ENCODE measurements at regions not wholly inside any gene's neighbourhood (a gene's known extent, or its start where the extent isn't known, plus 50 kb on each side); places are given as distances from the start of the nearest gene placed in this dataset.

DNA sequence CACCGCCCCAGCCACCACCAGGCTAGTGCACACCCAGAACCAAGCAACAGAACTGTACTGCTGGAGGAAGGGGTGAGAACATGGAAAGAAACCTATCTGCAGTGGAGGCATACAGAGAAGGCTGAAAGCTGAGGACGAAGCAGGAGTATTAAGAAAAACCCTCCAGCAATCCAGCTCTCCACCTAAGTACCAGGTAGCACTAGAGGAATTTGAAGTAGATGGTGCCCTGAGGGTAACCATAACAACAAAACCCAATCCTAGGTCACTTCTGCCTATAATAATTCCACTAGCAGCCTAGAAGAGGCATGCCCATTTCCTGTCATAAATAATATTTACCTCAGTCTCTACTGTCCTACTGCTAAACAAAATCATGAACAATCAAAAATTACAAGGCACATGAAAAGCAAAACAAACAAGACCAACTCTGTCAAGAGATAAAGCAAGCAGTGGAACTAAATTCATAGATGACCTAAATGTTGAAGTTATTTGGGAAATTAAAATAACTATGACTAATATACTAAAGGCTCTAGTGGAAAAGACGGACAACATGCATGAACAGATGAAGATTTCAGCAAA is 51.1 kb downstream of the HYCC1 start:
- no peak for ATAC-seq

DNA sequence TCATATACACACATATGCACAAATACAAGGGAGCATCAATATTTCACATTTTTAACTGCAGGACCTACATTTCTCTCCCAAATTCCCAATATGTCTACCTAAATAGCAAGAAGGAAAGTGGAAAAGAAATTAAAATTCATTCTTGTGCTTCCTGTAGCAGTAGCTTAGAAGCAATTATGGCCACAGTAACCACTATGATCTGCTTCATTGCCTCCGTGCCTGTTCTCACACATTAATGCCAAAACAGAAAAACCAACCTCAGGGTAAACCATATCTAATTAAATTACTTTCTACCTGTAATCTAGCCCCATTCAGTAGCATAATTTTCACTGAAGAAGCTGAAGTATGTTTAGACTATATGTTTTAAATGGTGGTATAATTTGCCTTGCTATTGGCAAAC is 55.2 kb downstream of the HYCC1 start:
- no peak for ATAC-seq

DNA sequence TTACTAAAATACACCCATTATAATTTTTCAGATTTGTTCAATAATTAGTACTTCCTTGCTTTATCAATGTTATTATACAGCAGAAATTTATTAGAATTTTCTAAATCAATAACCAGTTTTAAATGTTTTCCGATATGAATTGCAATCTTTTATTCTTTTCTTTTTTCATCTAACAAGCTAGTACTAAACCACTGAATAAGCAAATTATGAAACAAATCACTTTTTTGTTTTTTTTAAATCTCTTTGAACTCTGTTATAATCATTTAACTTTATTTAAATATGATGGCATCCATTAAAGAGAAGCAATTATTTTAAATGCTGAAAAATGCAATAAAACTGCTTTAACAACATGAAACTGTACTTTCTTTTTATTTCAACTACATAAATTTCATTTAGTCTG is 59.7 kb downstream of the HYCC1 start:
- no peak for ATAC-seq

DNA sequence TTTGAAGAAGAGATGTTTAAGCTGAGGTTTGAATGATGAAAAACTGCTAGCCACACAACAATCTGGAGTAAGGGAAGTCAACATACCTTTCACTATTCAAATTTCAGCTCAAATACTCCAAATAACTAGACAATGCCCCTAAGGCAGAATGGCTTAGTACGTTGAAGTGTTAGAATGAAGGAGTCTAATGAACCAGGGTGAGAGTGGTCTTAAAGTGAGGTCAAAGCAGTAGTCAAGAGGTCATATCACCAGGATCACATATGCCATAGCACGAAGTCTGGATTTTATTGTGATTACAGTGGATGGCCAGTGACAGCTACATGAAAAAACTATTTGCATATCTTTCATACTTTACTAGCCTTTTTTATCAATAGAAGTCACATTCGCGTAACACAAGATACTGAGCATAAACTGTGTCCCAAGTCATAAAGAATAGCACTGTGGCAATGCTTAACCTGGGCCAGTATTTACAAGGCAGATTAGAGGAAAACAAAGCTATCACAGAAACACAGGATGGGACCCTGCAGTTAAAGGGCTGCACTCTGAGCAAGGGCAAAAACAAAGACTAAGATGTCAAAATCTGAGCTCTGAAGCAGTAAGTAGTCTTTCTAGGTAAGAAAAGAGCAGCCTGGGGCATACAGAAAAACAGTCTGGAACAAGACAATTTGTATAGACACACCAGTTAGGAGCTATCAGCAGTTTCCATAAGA is 61.5 kb downstream of the HYCC1 start:
- ATAC-seq = no peak

DNA sequence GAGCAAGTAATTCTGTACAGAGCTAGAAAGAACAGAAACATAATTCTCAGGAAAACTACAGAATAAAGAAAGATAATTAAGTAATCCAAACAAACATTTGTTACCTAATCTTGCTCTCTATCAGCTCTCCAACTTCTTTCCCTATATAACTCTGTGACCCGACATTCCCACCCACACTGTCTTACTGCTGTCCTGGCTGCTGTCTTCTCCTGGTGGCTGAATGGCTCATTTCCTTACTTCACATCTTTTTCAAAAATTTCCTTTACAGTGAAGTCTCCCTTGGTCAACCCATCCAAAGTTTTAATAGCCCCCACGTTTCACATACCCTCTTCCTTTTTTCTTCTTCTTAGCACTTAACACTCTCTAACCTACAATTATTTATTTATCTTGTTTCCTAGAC is 64.0 kb downstream of the HYCC1 start:
- ATAC-seq = no peak

DNA sequence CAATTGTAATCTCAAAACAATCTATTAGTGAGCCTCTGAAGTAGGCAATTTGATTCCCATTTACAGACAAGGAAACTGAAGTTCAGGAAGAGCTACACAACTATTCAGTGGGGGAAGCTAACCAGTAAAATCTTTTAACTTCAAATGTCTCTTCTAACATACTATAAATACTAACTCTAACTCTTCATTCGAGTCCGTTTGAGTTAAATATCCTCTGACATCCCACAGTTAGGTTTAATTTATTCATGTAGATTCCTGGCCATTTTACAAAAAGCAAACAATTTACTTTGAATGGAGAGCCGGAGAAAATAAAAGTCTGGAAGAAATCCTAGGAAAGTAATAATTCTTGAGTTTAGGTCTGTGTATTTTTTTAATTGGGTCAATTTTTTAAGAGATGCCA is 64.7 kb downstream of the HYCC1 start:
- no peak for ATAC-seq

DNA sequence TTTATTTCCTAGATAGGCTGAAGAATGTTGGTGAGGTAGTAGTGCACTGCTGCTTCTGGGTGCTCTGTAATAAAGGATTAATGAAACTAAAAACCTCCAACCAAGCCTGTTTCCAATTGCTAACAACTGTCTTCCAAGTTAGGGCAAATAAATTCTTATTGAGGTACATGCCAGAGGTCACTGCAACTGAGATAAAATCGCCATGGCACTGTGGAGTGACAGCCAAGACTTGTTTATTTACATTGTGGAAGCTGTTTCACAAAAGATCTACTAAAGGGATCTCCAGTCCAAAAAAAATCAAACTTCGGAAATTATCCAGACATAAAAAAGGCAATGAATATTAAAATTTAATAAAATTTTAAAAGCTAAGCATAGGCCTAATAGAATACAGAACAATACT is 65.2 kb downstream of the HYCC1 start:
- no peak for ATAC-seq

DNA sequence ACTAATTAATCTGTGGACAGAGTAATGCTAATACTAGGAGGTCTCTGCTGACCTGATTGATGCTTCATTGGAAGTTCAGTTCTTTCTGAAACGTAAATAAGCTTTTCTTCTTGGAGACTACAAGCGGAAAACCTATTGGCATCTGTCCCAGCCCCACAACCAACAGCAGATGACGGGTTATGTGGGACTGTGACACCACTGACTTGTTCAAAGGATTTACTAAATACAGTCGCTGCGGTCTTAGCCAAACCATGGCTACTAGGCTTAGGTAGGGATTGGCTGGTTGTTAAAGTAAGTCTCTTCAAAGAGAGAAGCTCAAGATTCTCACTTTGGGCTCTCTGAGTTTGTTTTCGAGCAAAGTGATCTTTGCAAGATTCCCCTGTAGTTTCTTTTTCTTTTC is 68.3 kb downstream of the HYCC1 start:
- no peak for ATAC-seq

DNA sequence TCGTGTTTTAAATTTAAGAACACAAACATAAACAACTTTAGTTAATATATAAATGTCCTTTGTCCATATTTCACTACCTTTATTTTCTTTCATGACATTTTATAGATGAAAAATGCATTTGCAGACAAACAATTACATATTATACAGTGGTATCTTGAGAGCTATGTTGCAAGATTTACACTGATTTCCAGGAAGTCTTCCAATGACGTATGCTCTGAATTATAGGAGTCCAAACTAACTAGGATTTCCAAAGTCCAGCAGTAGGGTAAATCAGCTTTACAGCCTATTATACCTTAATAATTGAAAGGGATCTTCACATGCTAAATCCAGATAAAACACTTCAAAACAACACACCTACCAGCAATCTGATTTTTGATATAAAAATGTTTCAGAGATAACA is 69.4 kb downstream of the HYCC1 start:
- no peak for ATAC-seq

DNA sequence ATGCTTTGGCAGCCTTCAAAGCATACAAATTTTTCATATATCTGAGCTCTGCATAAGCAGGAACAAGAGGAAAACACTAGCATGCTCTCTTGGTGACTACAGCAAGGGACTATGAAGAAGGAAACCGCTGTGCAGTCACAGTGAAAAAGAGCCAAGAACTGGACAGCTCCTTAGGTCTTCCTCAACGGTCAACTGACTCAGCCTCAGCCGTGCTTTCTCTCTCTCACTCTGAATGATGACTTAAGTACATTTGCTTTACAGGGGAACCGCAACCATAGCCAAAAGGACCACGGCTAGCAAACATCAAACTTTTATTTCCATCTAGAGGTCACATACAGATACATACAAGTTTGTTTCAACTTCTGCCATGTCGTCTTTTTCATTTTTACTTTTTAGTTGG is 69.9 kb downstream of the HYCC1 start:
- no peak for ATAC-seq

DNA sequence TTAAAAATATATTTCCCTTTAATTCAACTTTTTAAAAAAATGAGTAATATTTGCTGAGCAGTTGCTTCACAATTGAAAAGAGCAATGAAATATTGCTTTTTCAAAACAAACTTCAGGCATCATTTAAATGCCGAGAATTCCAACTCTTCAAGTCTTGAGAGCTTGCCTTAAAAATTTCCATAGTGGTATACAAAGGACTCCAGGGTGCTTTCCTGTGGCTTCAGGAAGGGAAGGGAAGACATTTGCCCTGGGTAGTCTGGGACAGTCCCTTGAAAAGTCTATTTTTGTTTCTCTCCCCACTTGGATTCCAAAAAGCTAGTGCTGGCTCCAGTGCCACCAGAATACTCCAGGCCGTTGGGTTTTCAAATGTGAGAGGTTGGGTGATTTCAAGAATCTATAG is 71.7 kb downstream of the HYCC1 start:
- ATAC-seq = no peak

DNA sequence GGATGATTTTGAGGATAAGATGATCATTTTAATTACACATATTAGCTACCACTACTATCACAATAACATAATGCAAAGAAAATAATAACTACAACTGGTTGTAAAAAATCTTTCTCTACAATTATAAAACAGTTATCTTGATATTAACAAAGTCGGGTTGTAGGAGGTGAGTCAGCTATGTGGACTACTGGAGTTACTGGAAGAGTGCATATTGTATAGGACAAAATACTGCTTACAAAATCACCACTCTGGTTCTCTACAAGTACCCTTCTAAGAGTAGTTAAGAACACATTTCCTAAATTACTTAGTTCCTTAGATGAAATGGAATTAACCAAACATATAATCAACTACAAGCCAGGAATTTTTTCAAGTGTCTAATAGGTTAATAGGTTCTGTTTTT is 74.1 kb downstream of the HYCC1 start:
- no peak for ATAC-seq

DNA sequence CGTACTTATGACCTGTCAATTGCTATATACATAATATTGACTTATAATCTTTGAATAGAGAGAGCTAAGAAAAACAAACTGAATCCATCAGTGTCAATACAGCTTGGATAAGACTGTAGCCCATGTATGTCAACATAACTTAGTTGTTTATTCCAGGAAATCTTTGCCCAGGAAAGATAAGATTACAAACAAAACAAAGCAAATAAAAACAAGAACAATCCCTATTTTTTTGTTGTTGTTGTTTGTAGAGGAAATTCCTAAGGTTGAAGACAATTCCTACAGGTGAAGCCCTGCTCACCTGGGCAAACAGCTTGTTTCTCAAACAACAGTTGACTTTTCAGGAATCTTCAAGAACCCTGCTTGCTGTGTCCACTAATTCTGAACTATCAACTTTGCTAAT is 76.0 kb downstream of the HYCC1 start:
- ATAC-seq = no peak

DNA sequence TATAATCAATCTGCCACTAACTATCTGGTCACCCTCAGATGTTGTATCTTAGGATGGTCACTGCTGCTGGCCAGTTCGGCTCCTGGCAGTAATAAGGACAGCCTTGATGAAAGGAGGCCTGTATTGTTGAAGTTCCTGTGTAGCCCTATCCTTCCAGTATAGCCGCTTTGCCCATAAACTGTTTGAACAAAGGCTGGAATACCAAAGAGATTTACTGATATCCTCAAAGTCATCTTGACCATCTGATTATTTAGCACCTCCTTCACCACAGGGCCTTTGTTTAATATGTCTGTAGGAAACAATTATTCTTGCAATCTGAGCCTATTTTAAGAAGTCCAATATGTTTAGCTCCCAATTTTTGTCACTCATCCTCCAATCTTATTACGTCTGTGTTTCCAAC is 77.7 kb downstream of the HYCC1 start:
- ATAC-seq = no peak

DNA sequence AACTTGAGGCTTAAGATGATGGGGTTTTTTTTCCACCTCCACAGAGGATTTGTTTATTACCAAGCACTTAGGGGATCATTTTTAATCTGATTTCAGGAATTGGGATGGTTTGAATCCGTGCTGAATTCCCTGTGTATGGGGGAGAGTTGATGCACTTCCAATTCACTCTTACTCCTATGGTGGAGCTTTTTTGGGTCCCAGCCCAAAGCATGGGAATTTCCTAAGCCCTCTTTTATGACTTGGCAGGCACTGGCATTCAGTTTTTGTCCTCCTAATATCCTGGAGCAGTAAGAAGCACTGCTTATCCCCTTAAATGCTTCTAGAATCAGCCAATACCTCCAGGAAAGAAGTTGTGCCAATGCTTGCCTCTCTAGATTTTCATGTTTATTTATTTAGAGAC is 78.7 kb downstream of the HYCC1 start:
- no peak for ATAC-seq

DNA sequence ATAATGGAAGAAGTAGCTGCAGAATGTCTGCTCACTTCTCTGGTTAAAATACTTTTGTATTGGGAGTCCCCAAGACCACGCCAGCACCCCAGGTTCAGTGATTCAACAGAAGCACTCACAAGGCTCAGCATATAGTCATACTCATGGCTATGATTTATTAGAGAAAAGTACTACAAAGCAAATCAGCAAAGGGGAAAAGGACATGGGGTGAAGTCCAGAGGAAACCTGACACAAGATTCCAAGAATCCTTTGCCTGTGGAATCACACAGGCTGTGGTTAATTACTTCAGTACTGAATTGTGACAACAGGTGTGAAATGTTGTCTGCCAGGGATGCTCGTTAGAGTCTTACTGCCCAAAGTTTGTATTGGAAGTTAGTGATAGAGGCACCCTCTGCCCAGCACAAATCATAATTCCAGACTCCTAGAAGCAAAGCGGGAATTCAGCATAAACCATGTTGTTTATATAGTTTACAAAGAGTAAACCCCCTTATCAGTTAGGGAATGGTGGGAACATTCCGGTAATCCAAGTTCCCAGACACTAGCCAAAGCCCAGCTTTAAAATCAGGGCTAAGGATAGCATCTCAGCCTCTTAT is 79.4 kb downstream of the HYCC1 start:
- ATAC-seq = no peak

DNA sequence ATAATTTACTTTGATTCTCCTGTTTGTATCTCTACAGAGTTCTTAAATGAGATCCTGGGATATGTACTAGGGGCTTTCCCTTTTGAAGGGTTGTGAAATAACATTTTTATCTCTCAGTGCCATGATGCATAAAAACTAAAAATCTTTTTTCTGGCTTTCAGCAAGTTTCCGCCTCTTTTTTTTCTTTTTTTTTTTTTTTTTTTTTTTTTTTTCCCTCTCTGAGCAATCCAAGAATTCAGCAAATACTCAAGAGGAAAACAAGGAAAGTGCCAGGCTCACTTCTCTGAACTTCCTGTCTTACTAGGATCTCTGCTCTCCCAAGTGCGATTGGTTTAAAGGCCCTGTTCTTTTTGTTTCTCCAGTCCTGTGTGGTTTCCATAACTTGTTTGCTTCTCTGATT is 79.9 kb downstream of the HYCC1 start:
- ATAC-seq = no peak

DNA sequence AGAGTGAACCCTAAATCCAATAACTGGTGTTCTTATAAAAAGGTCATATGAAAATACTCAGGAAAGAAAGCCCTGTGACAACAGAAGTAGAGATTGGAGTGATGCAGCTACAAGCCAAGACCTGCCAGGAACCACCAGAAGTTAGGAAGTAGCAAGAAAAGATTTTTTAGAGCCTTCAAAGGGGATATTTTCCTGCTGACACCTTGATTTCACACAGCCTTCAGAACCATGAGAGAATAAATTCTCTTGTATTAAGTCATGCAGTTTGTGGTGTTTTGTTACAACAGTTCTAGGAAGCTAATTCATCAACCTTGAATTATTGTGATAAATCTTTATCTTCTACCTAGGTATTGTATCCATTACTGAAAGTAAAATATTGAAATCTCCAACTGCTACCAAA is 81.0 kb downstream of the HYCC1 start:
- no peak for ATAC-seq

DNA sequence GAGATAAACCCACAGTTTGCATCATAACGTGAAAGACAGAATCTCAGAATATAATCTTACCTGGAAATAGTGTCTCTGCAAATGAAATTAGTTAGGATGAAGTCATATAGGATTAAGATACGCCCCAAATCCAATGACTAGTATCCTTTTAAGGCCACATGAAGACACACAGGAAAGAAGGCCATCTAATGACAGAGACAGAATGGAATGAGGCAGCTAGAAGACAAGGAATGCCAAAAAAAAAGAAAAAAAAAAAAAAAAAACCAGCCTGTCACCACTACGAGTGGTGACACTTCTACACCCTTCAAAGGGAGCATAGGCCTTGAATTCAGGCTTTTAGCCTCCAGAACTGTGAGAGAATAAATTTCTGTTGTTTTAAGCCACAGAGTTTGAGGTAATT is 82.9 kb downstream of the HYCC1 start:
- no peak for ATAC-seq

DNA sequence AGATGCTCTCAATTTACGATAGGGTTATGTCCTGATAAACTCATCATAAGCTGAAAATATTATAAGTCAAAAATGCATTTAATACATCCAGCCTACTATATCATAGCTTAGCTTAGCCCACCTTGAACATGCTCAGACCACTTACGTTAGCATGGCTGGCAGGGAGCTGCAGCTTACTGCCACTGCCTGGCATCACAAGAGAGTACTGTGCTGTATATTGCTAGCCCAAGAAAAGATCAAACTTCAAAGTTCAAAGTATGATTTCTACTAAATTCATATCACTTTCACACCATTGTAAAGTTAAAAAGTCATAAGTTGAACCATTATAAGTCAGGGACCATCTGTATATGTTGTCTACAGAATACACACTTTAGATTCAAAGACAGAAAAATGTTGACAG is 91.6 kb downstream of the HYCC1 start:
- ATAC-seq = no peak

DNA sequence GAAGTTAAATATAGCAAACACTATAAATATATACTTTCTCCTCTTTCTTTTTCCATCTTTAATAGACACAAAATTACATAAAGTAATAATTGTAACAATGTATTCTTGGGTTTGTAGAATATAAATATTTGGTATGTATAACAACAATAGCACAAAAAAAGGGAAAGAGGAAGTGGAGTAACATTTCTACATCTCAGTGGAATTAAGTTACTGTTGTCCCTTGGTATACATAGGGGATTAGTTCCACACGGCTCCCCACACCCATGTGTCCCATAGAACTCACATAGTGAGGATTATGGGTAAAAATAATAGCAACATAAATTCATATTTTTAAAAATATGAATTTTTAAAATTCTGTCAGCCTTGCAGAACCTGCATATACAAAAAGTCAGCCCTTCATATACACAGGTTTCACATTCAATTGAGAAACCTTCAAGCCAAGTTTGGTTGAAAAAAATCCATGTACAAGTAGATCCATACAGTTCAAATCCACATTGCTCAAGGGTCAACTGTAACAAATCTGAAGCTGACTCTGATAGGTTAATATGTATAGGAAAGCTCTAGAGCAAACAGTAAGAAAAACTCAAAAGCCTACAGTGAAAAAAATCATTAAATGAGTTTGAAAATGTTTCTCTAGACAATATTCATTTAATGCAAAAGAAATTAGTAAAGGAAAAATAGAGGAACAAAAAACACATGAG is 92.4 kb downstream of the HYCC1 start:
- ATAC-seq = no peak

DNA sequence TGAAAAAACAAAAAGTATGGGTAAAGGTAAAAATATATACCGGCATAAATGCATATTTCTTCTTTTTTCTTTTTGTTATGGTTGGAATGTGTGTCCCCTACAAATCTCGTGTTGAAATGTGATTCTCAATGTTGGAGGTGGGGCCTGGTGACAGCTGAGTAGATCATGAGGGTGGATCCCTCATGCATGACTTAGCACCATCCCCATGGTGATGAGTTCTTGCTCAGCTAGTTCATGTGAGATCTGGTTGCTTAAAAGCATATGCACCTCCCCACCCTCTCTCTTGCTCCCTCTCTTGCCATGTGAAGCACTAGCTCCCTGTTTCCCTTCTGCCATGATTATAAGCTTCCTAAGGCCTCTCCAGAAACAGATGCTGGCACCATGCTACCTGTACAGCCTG is 93.3 kb downstream of the HYCC1 start:
- no peak for ATAC-seq

DNA sequence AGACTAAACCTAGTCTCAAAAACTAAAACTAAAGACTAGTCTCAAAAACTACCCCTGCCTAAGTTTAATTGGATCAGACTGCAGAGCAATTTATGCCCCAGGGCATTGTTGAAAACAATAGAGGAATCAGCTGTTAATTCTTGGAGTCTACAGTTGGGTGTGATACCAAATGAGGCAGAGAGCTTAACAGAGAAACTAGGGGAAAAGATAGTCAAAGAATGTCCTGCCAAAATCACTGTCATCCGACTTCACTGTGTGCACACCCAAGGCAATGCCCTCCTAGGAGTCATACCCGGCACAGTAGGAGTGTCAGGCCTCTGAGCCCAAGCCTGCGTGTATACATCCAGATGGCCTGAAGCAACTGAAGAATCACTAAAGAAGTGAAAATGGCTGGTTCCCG is 90.5 kb upstream of the TOMM7 start:
- no peak for ATAC-seq

DNA sequence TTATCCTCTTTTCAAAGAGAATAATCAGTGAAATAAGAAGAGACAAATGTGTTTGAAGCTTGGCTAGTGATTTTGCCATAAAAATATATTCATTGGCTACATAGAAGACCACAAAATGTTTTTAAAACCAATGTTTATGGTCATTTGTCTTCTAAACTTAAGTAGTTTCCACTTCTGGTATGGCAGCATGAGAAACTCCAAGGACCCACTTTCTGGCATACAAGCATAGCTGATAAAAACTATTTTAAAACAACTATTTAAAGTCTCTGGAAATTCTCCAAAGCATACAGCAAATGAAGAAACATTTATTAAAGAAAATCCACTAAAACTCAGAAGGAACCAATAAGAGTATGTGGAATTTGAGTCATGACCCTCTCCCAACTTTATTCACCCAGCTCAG is 89.2 kb upstream of the TOMM7 start:
- ATAC-seq = no peak
